Uterus (tissue), 3 donors: ENCODE measurements at regions not wholly inside any gene's neighbourhood (a gene's known extent, or its start where the extent isn't known, plus 50 kb on each side); places are given as distances from the start of the nearest gene placed in this dataset.
"Not testable (repeated sequence)": the region's sequence is repeated elsewhere in the genome, so short reads cannot be mapped to it uniquely, and the experiment has no call there.

Source experiments
- DNase-seq, 2 donors: peaks; one replicate each; pipeline ENCODE4 v3.0.0-alpha.2; 2019 to 2020
- H3K27ac ChIP-seq, 2 donors: fragments of 200-600 bp; sonication (generic); 1 replicate in 1 of 2; 2 replicates in 1 of 2; pipeline ENCODE4 v1.5.1; 2016 to 2018
- H3K27me3 ChIP-seq, 2 donors: fragments of 200-600 bp; sonication (generic); one replicate each; pipeline ENCODE4 v1.5.1; 2018 to 2019; ENCODE audit warnings: control low read depth in 1 of 2
- H3K36me3 ChIP-seq, 2 donors: fragments of 200-600 bp; sonication (generic); one replicate each; pipeline ENCODE4 v1.5.1; 2019; ENCODE audit warnings: control low read depth in 1 of 2
- H3K4me1 ChIP-seq, 2 donors: fragments of 200-600 bp; sonication (generic); one replicate each; pipeline ENCODE4 v1.5.1; 2018 to 2019; ENCODE audit warnings: control low read depth in 1 of 2
- H3K4me3 ChIP-seq, 2 donors: fragments of 200-600 bp; sonication (generic); 1 replicate in 1 of 2; 2 replicates in 1 of 2; pipeline ENCODE4 v1.5.1; 2018 to 2019; ENCODE audit warnings: mild to moderate bottlenecking in 1 of 2
- H3K9me3 ChIP-seq, 2 donors: fragments of 200-600 bp; sonication (generic); one replicate each; pipeline ENCODE4 v1.5.1; 2019; ENCODE audit warnings: control low read depth in 1 of 2
- POLR2A ChIP-seq, 2 donors: fragments of 450-650 bp; IDR thresholded peaks; one replicate each; pipeline ENCODE4 v1.6.1; 2016; ENCODE audit warnings: antibody characterized with exemption in 2 of 2, mild to moderate bottlenecking in 1 of 2, moderate library complexity in 1 of 2
- intact Hi-C: fragments of 100-400 bp; cut with DNase I; formaldehyde crosslinking; loops from one replicate; pipeline ENCODE4 v1.15.1; 2023; ENCODE audit warnings: low total_unique reads
- TF ChIP-seq, protein P1 (sequence below), 4 experiments: fragments of 200-600 bp in 2 of 4; fragments of 450-650 bp in 2 of 4; sonication (generic) in 2 of 4; IDR thresholded peaks; one replicate each; pipeline ENCODE4 v1.5.1; 2016 to 2019; ENCODE audit warnings: antibody characterized with exemption in 4 of 4, mild to moderate bottlenecking in 2 of 4, moderate library complexity in 1 of 4
- donor health status: DM: yes; HTN: yes; CAD: no.

DNA sequence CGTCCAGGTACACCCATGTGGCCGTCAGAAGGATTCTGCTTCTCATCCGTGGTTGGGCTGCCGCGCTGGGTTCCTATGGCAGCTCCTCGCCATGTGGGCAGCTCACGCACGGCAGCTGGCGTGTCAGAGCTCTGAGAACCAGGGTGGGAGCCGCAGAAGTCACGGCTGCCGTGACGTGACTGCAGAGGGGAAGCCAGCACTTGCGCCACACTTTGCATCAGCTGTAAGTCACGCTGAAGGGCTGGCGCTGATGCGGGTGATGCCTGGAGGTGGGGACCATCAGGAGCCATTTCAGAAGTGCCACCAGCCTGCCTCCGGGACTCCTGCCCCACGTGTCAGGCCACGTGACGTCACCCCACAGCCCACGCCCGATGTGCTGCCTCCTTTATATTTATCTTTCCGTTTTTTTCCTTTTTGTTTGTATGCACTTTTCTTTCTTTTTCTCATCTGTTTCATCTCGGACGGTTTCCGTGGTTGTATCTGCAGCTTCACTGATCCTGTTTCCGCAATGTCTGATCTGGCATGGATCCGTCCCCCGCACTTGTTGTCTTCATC, 133.2 kb downstream of the IGLL1 start:
- Histone ChIP-seq H3K4me3 (no peak overlapping the region), H3K27ac (no peak overlapping the region), H3K27me3 (no peaks in the 10 kb centered on the region), H3K4me1 (no peaks in the 10 kb centered on the region), H3K36me3 (no peaks in the 10 kb centered on the region), H3K9me3 (no peaks in the 10 kb centered on the region)
- intact Hi-C loops: no loop called here
- TF ChIP-seq, protein P1, sequence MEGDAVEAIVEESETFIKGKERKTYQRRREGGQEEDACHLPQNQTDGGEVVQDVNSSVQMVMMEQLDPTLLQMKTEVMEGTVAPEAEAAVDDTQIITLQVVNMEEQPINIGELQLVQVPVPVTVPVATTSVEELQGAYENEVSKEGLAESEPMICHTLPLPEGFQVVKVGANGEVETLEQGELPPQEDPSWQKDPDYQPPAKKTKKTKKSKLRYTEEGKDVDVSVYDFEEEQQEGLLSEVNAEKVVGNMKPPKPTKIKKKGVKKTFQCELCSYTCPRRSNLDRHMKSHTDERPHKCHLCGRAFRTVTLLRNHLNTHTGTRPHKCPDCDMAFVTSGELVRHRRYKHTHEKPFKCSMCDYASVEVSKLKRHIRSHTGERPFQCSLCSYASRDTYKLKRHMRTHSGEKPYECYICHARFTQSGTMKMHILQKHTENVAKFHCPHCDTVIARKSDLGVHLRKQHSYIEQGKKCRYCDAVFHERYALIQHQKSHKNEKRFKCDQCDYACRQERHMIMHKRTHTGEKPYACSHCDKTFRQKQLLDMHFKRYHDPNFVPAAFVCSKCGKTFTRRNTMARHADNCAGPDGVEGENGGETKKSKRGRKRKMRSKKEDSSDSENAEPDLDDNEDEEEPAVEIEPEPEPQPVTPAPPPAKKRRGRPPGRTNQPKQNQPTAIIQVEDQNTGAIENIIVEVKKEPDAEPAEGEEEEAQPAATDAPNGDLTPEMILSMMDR (IDR thresholded peaks at IDR 0.05): no peak
- no peak for TF ChIP-seq POLR2A (IDR thresholded peaks at IDR 0.05)
- DNase-seq: no peak

DNA sequence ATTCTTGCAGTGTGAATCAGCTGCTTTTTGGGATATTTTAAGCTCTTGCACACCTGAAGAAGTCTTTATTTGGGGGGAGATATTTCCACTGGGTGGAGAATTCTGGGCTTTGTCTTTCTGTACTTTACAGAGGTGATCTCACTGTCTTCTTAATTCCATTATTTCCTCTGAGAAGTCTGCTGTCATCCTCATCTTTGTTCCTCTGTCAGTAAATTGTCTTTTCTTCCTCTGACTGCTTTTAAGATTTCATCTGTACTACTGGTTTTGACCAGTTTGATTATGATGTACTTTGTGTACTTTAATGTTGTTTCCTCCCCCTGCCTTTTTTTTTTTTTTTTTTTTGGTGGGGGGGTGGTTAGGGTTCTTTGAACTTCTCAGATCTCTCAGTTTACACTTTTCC, 133.9 kb downstream of the IGLL1 start:
- H3K9me3 ChIP-seq, H3K27me3 ChIP-seq, intact Hi-C loops, H3K4me1 ChIP-seq, H3K4me3 ChIP-seq, H3K27ac ChIP-seq, H3K36me3 ChIP-seq, DNase-seq: not testable (repeated sequence)

DNA sequence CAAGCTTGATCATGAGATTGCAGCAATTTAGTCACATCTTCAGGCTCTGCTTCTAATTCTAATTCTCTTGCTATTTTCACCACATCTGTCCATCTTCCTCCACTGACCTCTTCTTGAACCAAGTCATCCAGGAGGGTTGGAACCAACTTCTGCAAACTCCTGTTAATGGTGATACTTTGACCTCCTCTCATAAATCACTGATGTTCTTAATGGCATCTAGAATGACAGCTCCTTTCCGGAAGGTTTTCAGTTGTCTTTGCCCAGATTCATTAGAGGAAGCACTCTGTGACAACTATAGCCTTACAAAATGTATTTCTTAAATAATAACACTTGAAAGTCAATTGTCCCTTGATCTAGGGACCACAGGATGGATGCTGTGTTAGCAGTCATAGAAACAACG, 136.2 kb downstream of the IGLL1 start:
- H3K4me3 ChIP-seq, DNase-seq, H3K27me3 ChIP-seq, H3K27ac ChIP-seq, intact Hi-C loops, H3K4me1 ChIP-seq, H3K36me3 ChIP-seq, H3K9me3 ChIP-seq: not testable (repeated sequence)

DNA sequence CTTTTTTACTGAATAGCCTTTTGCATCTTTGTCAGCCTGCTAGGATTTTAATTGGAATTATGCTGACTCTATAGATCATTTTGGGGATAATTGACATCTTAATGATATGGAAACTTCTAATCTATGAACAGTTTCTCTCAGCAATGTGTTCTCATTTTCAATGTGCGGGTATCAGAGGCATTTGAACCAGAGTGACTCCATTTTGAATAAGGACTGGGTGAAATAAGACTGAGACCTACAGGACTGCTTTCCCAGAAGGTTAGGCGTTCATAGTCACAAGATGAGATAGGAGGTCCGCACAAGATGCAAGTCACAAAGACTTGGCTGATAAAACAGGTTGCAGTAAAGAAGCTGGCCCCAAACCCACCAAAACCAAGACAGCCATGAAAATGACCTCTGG, 140.5 kb downstream of the IGLL1 start:
- DNase-seq, H3K4me1 ChIP-seq: not testable (repeated sequence)

DNA sequence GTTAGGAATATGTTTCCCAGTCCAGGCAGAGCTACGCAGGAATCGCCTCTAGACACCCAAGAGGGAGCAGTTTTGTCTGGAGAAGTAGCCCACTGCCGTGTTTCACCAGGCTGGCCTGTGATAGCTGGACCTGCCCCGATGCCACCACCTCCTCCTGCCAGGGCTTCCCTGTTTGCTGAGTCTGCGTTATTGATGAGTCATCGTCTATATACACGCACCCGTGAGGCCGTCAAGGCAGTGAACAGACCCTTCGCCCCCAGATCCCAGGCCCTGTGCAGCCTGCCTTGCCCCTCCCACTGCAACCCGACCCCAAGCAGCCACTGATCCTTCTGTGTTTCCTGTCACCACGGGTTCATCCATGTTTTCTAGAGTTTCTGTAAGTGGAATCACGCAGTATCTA, 141.9 kb downstream of the IGLL1 start:
- H3K4me3 ChIP-seq: no peak overlapping the region
- no peak for DNase-seq
- no peaks in the 10 kb centered on the region for H3K27me3 ChIP-seq
- TF ChIP-seq POLR2A (IDR thresholded peaks at IDR 0.05): no peak
- TF ChIP-seq, protein P1 (IDR thresholded peaks at IDR 0.05): no peak
- H3K27ac ChIP-seq: no peak overlapping the region
- intact Hi-C loops: no loop called here
- H3K9me3 ChIP-seq: no peaks in the 10 kb centered on the region
- H3K36me3 ChIP-seq: no peaks in the 10 kb centered on the region
- no peaks in the 10 kb centered on the region for H3K4me1 ChIP-seq

More for the DNA sequence above, 140.5 kb downstream of the IGLL1 start:
- H3K27ac ChIP-seq, H3K9me3 ChIP-seq, intact Hi-C loops, H3K4me3 ChIP-seq, H3K36me3 ChIP-seq, H3K27me3 ChIP-seq: not testable (repeated sequence)

DNA sequence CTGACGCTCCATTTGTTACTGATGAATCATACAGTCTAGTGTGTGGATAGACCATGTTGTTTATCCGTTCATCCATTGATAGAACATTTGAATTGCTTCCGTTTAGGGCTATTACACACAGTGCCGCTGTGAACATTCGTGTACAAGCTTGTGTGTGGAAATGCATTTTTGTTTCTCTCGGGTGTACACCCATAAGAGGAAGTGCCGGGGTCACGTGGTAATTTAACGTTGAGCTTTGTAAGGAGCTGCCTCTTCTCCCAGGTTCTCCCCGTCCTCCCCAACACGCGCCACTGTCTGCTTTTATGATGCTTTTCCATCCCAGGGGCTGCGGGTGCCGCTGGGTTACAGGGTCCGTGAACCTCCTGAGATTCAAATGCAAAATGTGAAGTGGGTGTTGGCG, 142.3 kb downstream of the IGLL1 start:
- H3K27me3 ChIP-seq: no peaks in the 10 kb centered on the region
- no peaks in the 10 kb centered on the region for H3K36me3 ChIP-seq
- intact Hi-C loops: no loop called here
- no peaks in the 10 kb centered on the region for H3K4me1 ChIP-seq
- TF ChIP-seq, protein P1 (IDR thresholded peaks at IDR 0.05): no peak
- TF ChIP-seq POLR2A (IDR thresholded peaks at IDR 0.05): no peak
- no peak overlapping the region for H3K27ac ChIP-seq
- H3K4me3 ChIP-seq: no peak overlapping the region
- no peak for DNase-seq
- no peaks in the 10 kb centered on the region for H3K9me3 ChIP-seq

DNA sequence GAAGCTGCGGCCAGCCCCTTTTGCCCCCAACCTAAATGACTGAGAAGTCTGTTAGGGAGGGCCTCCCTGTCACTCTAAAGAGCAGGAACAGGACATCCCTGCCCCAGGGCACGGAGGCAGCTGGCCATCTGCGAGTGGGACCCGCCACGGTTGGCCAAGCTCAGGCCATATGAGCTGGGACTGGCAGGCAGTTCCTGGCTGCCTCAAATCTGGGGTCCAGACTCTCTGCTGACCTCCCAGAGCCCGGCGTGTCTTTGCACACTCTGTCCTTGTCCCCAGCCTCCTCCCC, 143.0 kb downstream of the IGLL1 start:
- H3K27me3 ChIP-seq, H3K27ac ChIP-seq, DNase-seq, H3K4me1 ChIP-seq, H3K9me3 ChIP-seq, intact Hi-C loops, H3K36me3 ChIP-seq, H3K4me3 ChIP-seq: not testable (repeated sequence)

DNA sequence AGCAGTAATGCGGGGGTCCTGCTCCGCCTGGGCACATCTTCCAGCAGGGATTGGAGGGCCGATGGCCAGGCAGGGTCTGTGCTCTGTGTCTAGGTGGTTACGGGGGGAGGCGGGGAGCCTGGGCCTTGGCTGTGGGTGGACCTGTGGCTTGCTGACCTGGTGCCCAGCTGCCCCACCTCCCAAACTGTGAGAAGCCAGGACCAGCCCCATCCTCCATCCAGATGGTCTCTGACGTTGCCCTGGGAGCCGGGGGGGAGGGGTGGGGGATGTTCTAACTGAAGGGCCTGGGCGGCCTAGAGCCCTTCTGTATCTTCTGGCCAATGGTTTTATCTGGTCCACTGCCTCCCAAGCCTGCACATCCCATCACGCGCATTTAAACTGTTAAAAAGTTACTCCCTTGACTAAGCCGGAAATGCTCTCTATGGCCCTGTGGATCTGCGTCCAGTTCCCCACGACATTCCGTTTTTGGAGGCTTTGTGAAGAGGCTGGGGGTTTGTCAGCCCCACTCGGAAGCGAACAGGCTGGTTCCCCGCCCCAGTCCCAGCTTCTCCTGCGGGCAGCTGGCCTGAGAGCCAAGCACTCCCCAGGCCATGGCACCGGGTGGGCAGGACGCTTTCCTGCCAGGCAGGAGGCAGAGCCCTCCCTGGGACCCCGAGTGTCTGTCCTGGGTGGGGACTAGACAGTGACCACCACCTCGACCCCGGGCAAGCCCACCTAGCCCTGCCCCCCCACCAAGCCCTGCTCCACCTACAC, 143.6 kb downstream of the IGLL1 start:
- H3K4me3 ChIP-seq, intact Hi-C loops, DNase-seq, H3K36me3 ChIP-seq, H3K27ac ChIP-seq, H3K4me1 ChIP-seq, H3K9me3 ChIP-seq, H3K27me3 ChIP-seq: not testable (repeated sequence)

DNA sequence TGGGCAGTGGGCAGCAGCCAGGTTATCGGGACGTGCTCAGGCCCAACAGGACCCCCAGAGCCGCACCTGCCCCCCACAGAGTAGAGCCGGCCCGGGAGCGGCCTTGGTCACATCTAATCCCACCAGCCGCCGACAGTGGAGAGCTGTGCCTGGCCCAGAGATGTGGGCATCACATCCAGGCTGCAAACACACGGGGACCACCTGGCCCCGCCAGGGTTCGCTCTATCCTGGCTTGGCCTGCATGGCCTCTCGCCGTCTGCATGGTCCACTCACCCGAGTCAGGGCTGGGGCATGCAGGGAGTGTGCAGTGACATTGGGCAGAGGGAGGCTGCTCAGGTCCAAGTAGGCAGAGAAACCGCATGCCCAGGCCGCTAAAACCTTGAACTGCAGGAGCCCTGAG, 144.9 kb downstream of the IGLL1 start:
- H3K4me3 ChIP-seq, H3K4me1 ChIP-seq, intact Hi-C loops, H3K27ac ChIP-seq, DNase-seq, H3K36me3 ChIP-seq, H3K9me3 ChIP-seq, H3K27me3 ChIP-seq: not testable (repeated sequence)

DNA sequence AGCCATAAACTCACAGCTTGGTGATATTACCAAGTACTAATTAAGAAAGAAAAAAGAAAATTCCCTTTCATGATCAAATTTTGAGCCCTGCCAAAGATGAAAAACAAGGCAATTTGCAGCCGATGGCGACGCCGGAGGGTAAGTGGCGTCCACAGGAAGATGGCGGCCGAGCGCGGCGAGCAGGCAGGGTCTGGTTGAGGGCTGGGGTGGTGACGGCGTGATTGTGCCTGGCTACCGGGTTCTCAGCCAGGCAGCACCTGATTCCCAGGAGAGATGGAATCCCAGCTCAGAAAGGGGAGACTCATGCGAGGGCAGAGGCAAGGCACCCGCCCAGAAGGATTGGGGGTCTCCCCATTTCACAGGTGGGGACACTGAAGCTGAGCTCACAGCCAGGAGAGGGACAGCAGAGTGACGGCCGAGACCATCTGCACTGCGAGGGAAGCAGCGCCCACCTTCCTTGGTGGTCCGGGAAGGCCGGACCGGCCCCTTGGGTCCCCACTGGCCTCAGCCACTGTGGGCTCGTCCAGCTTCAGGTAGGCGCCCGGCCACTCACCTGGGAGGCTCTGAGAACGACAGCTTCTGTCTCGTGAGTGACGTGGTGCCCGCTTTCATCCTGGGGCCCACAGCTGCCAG, 145.8 kb downstream of the IGLL1 start:
- H3K9me3 ChIP-seq, H3K27ac ChIP-seq, H3K4me1 ChIP-seq, H3K27me3 ChIP-seq, intact Hi-C loops, H3K4me3 ChIP-seq, H3K36me3 ChIP-seq, DNase-seq: not testable (repeated sequence)
